CD4-positive, alpha-beta memory T cell (primary cell): ENCODE measurements at regions not wholly inside any gene's neighbourhood (a gene's known extent, or its start where the extent isn't known, plus 50 kb on each side); places are given as distances from the start of the nearest gene placed in this dataset.

Experiments used
- CTCF ChIA-PET: fragments of 350-600 bp; sonication (Branson Sonifier 250); formaldehyde crosslinking; loops from one replicate; lab custom pipeline; 2021; ENCODE audit warnings: inconsistent platforms; ENCODE audit not compliant: partially characterized antibody; lab: Charles Lee
- POLR2A ChIA-PET: fragments of 350-600 bp; sonication (Branson Sonifier 250); formaldehyde crosslinking; loops from one replicate; lab custom pipeline; 2021; ENCODE audit not compliant: partially characterized antibody; lab: Charles Lee
- DNase-seq, 5 donors: peaks; one replicate each; pipeline versions ENCODE4 v3.0.0 to v3.0.0-alpha.2; 2020 to 2022; ENCODE audit warnings: mixed read lengths in 1 of 5
- H3K27ac ChIP-seq: one replicate; pipeline ENCODE4 v1.7.0; 2013; ENCODE audit warnings: low read depth, low read length
- H3K27me3 ChIP-seq: 2 replicates; pipeline ENCODE4 v1.7.0; 2013; ENCODE audit warnings: mild to moderate bottlenecking, low read length, moderate library complexity; ENCODE audit not compliant: insufficient read depth
- H3K36me3 ChIP-seq: 2 replicates; pipeline ENCODE4 v1.7.0; 2013; ENCODE audit warnings: mild to moderate bottlenecking, low read length, moderate library complexity; ENCODE audit not compliant: insufficient read depth
- H3K4me1 ChIP-seq: 2 replicates; pipeline ENCODE4 v1.7.0; 2013; ENCODE audit warnings: mild to moderate bottlenecking, low read length, moderate library complexity; ENCODE audit not compliant: insufficient read depth
- H3K4me3 ChIP-seq, 2 donors: one replicate each; pipeline ENCODE4 v1.7.0; 2013; ENCODE audit warnings: low read length in 2 of 2, mild to moderate bottlenecking in 1 of 2
- H3K9me3 ChIP-seq, 2 donors: one replicate each; pipeline ENCODE4 v1.7.0; 2013; ENCODE audit warnings: low read length in 2 of 2, control low read depth in 1 of 2; ENCODE audit not compliant: control insufficient read depth in 1 of 2
- H3K27ac Mint-ChIP-seq, 7 donors: one replicate each; pipeline ENCODE4 v1.8.0; 2020 to 2021; ENCODE audit warnings: mixed read lengths in 7 of 7, mild to moderate bottlenecking in 6 of 7, inconsistent platforms in 3 of 7, moderate library complexity in 3 of 7
- H3K27me3 Mint-ChIP-seq, 2 donors: one replicate each; pipeline ENCODE4 v1.8.0; 2020 to 2021; ENCODE audit warnings: mixed read lengths in 2 of 2
- H3K36me3 Mint-ChIP-seq, 2 donors: one replicate each; pipeline ENCODE4 v1.8.0; 2020 to 2021; ENCODE audit warnings: mixed read lengths in 2 of 2, inconsistent platforms in 1 of 2, mild to moderate bottlenecking in 1 of 2
- H3K4me1 Mint-ChIP-seq, 4 donors: one replicate each; pipeline ENCODE4 v1.8.0; 2020 to 2021; ENCODE audit warnings: mixed read lengths in 4 of 4, mild to moderate bottlenecking in 1 of 4
- H3K4me3 Mint-ChIP-seq, 8 donors: one replicate each; pipeline ENCODE4 v1.8.0; 2020 to 2021; ENCODE audit warnings: mixed read lengths in 8 of 8, mild to moderate bottlenecking in 7 of 8, moderate library complexity in 6 of 8, inconsistent platforms in 3 of 8
- H3K9me3 Mint-ChIP-seq, 8 donors: one replicate each; pipeline ENCODE4 v1.8.0; 2020 to 2021; ENCODE audit warnings: mixed read lengths in 8 of 8, mild to moderate bottlenecking in 5 of 8, inconsistent platforms in 3 of 8, moderate library complexity in 1 of 8
- intact Hi-C: fragments of 100-400 bp; cut with micrococcal nuclease; formaldehyde crosslinking; loops from one replicate; pipeline ENCODE4 v1.15.1; 2023

- CTCF ChIA-PET: no interaction called here
- Mint-ChIP-seq H3K27me3 (peaks cover 0 to 4% of the 10 kb centered on the region in 2 donors), H3K36me3 (no peaks in the 10 kb centered on the region), H3K27ac (no peak overlapping the region), H3K9me3 (peaks cover 0 to 2% (median 0%) of the 10 kb centered on the region in 8 donors), H3K4me3 (no peak overlapping the region), H3K4me1 (no peaks in the 10 kb centered on the region)
- POLR2A ChIA-PET: no interaction called here
- H3K4me3 ChIP-seq: no peak overlapping the region
- H3K4me1 ChIP-seq: no peaks in the 10 kb centered on the region
- H3K27me3 ChIP-seq: no peaks in the 10 kb centered on the region
- no peaks in the 10 kb centered on the region for H3K36me3 ChIP-seq
- H3K9me3 ChIP-seq: no peaks in the 10 kb centered on the region
- DNase-seq: no peak
- intact Hi-C loops: no loop called here
- H3K27ac ChIP-seq: no peak overlapping the region
Observed at GRCh38 chr6:71473926-71474325, 185.3 kb downstream of the OGFRL1 start.

GRCh38 chr6:71474942-71475341, 186.3 kb downstream of the OGFRL1 start:
- H3K9me3 Mint-ChIP-seq: no peaks in the 10 kb centered on the region

GRCh38 chr6:71476371-71476770, 187.8 kb downstream of the OGFRL1 start:
- no peak for DNase-seq
- H3K9me3 Mint-ChIP-seq: no peaks in the 10 kb centered on the region
- ChIA-PET CTCF (no interaction called here), POLR2A (no interaction called here)
- no peaks in the 10 kb centered on the region for H3K36me3 ChIP-seq
- no peak overlapping the region for H3K4me3 Mint-ChIP-seq
- H3K4me1 Mint-ChIP-seq: no peaks in the 10 kb centered on the region
- peaks cover 0 to 4% of the 10 kb centered on the region in 2 donors for H3K27me3 Mint-ChIP-seq
- no peak overlapping the region for H3K27ac ChIP-seq
- no peak overlapping the region for H3K27ac Mint-ChIP-seq
- no peaks in the 10 kb centered on the region for H3K36me3 Mint-ChIP-seq
- H3K9me3 ChIP-seq: no peaks in the 10 kb centered on the region
- H3K4me3 ChIP-seq: no peak overlapping the region
- no peaks in the 10 kb centered on the region for H3K27me3 ChIP-seq
- no peaks in the 10 kb centered on the region for H3K4me1 ChIP-seq
- intact Hi-C loops: no loop called here

More at GRCh38 chr6:71474942-71475341, 186.3 kb downstream of the OGFRL1 start:
- ChIA-PET CTCF (no interaction called here), POLR2A (no interaction called here)
- no peak for DNase-seq
- Histone ChIP-seq H3K4me1 (no peaks in the 10 kb centered on the region), H3K9me3 (no peaks in the 10 kb centered on the region), H3K36me3 (no peaks in the 10 kb centered on the region), H3K27me3 (no peaks in the 10 kb centered on the region), H3K4me3 (no peak overlapping the region), H3K27ac (no peak overlapping the region)
- H3K4me1 Mint-ChIP-seq: no peaks in the 10 kb centered on the region
- no peak overlapping the region for H3K4me3 Mint-ChIP-seq
- no peaks in the 10 kb centered on the region for H3K36me3 Mint-ChIP-seq
- peaks cover 0 to 2% of the 10 kb centered on the region in 2 donors for H3K27me3 Mint-ChIP-seq
- H3K27ac Mint-ChIP-seq: no peak overlapping the region
- intact Hi-C loops: no loop called here

GRCh38 chr6:71476872-71477271, 188.3 kb downstream of the OGFRL1 start:
- H3K4me1 Mint-ChIP-seq: no peaks in the 10 kb centered on the region

GRCh38 chr6:71478834-71479541, 190.4 kb downstream of the OGFRL1 start:
- no peaks in the 10 kb centered on the region for H3K4me1 ChIP-seq
- no peaks in the 10 kb centered on the region for H3K27me3 ChIP-seq
- Mint-ChIP-seq H3K4me1 (no peaks in the 10 kb centered on the region), H3K9me3 (no peaks in the 10 kb centered on the region), H3K27ac (no peak overlapping the region), H3K27me3 (peaks cover 0 to 3% of the 10 kb centered on the region in 2 donors), H3K36me3 (no peaks in the 10 kb centered on the region), H3K4me3 (no peak overlapping the region)
- POLR2A ChIA-PET: no interaction called here
- H3K27ac ChIP-seq: no peak overlapping the region
- H3K9me3 ChIP-seq: no peaks in the 10 kb centered on the region
- CTCF ChIA-PET: no interaction called here
- intact Hi-C loops: no loop called here
- H3K36me3 ChIP-seq: no peaks in the 10 kb centered on the region
- no peak overlapping the region for H3K4me3 ChIP-seq
- no peak for DNase-seq

More at GRCh38 chr6:71476872-71477271, 188.3 kb downstream of the OGFRL1 start:
- no peaks in the 10 kb centered on the region for H3K36me3 Mint-ChIP-seq
- no peak overlapping the region for H3K27ac ChIP-seq
- H3K36me3 ChIP-seq: no peaks in the 10 kb centered on the region
- H3K4me1 ChIP-seq: no peaks in the 10 kb centered on the region
- H3K9me3 Mint-ChIP-seq: no peaks in the 10 kb centered on the region
- peaks cover 0 to 3% of the 10 kb centered on the region in 2 donors for H3K27me3 Mint-ChIP-seq
- no peaks in the 10 kb centered on the region for H3K9me3 ChIP-seq
- ChIA-PET CTCF (no interaction called here), POLR2A (no interaction called here)
- DNase-seq: no peak
- no peak overlapping the region for H3K4me3 ChIP-seq
- H3K27me3 ChIP-seq: no peaks in the 10 kb centered on the region
- intact Hi-C loops: no loop called here
- no peak overlapping the region for H3K4me3 Mint-ChIP-seq
- H3K27ac Mint-ChIP-seq: no peak overlapping the region

- POLR2A ChIA-PET: no interaction called here
- H3K27me3 ChIP-seq: no peaks in the 10 kb centered on the region
- intact Hi-C loops: no loop called here
Observed at GRCh38 chr6:71480577-71480976, 192.0 kb downstream of the OGFRL1 start.

GRCh38 chr6:71481011-71481410, 192.4 kb downstream of the OGFRL1 start:
- Histone ChIP-seq H3K9me3 (no peaks in the 10 kb centered on the region), H3K27me3 (no peaks in the 10 kb centered on the region), H3K4me1 (no peaks in the 10 kb centered on the region), H3K36me3 (no peaks in the 10 kb centered on the region), H3K4me3 (no peak overlapping the region), H3K27ac (no peak overlapping the region)
- Mint-ChIP-seq H3K9me3 (no peaks in the 10 kb centered on the region), H3K4me1 (no peaks in the 10 kb centered on the region), H3K4me3 (no peak overlapping the region), H3K36me3 (no peaks in the 10 kb centered on the region), H3K27me3 (peaks cover 0 to 3% of the 10 kb centered on the region in 2 donors), H3K27ac (no peak overlapping the region)
- ChIA-PET POLR2A (no interaction called here), CTCF (no interaction called here)
- no peak for DNase-seq
- intact Hi-C loops: no loop called here

More at GRCh38 chr6:71480577-71480976, 192.0 kb downstream of the OGFRL1 start:
- Mint-ChIP-seq H3K9me3 (no peaks in the 10 kb centered on the region), H3K36me3 (no peaks in the 10 kb centered on the region), H3K4me3 (no peak overlapping the region), H3K27ac (no peak overlapping the region), H3K4me1 (no peaks in the 10 kb centered on the region), H3K27me3 (peaks cover 0 to 3% of the 10 kb centered on the region in 2 donors)
- H3K9me3 ChIP-seq: no peaks in the 10 kb centered on the region
- no peaks in the 10 kb centered on the region for H3K4me1 ChIP-seq
- no peaks in the 10 kb centered on the region for H3K36me3 ChIP-seq
- DNase-seq: no peak
- no peak overlapping the region for H3K27ac ChIP-seq
- H3K4me3 ChIP-seq: no peak overlapping the region
- CTCF ChIA-PET: no interaction called here
